Gastrocnemius medialis (tissue), 4 donors: ENCODE measurements at regions not wholly inside any gene's neighbourhood (a gene's known extent, or its start where the extent isn't known, plus 50 kb on each side); places are given as distances from the start of the nearest gene placed in this dataset.

Source experiments
- POLR2A ChIP-seq, 2 donors: fragments of 450-650 bp; IDR thresholded peaks; one replicate each; pipeline ENCODE4 v1.6.1; 2017; ENCODE audit warnings: antibody characterized with exemption in 2 of 2, mild to moderate bottlenecking in 2 of 2, moderate library complexity in 2 of 2
- TF ChIP-seq, protein P1 (sequence below), 5 experiments: fragments of 450-650 bp in 3 of 5; fragments of 200-600 bp in 2 of 5; sonication (generic) in 2 of 5; IDR thresholded peaks in 4 of 5; conservative IDR thresholded peaks in 1 of 5; 1 replicate in 4 of 5; 2 replicates in 1 of 5; pipeline ENCODE4 v1.5.1; 2016 to 2019; ENCODE audit warnings: antibody characterized with exemption in 5 of 5, mild to moderate bottlenecking in 3 of 5, moderate library complexity in 3 of 5

DNA sequence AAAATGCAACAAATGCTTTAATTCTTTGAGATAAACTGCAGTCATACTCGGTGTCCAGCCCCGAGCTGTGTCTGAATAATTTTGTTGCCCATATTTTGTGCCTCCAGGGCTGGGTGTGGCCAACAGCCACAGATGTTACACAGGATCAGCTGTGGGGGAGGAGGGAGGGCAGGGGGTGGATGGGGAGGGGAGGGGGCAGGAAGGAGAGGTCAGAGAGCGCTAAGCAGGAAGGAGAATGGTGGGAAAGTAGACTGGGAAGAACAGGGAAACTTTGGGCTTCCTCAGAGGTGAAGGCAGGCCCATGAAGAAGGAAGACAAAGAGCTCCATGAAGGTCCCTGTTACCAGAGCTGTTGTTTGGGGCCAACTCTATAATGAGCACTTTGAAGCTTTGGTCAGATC lies 295.8 kb downstream of the COG6 start:
- TF ChIP-seq, protein P1, sequence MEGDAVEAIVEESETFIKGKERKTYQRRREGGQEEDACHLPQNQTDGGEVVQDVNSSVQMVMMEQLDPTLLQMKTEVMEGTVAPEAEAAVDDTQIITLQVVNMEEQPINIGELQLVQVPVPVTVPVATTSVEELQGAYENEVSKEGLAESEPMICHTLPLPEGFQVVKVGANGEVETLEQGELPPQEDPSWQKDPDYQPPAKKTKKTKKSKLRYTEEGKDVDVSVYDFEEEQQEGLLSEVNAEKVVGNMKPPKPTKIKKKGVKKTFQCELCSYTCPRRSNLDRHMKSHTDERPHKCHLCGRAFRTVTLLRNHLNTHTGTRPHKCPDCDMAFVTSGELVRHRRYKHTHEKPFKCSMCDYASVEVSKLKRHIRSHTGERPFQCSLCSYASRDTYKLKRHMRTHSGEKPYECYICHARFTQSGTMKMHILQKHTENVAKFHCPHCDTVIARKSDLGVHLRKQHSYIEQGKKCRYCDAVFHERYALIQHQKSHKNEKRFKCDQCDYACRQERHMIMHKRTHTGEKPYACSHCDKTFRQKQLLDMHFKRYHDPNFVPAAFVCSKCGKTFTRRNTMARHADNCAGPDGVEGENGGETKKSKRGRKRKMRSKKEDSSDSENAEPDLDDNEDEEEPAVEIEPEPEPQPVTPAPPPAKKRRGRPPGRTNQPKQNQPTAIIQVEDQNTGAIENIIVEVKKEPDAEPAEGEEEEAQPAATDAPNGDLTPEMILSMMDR (IDR thresholded peaks at IDR 0.05 in 4 of 5, conservative IDR thresholded peaks at IDR 0.05 in 1 of 5): no peak
- no peak for TF ChIP-seq POLR2A (IDR thresholded peaks at IDR 0.05)
